Cardiac muscle cell (in vitro differentiated cells and primary cell): ENCODE measurements at regions not wholly inside any gene's neighbourhood (a gene's known extent, or its start where the extent isn't known, plus 50 kb on each side); places are given as distances from the start of the nearest gene placed in this dataset.
A peak's percentile ranks its signal among the peaks of the same experiment; 100 is the strongest.

Source experiments
- DNase-seq, 2 donors: peaks; one replicate each; pipeline versions ENCODE4 v3.0.0 to v3.0.0-alpha.2; 2010 to 2017; ENCODE audit warnings: low read depth in 1 of 2, low spot score in 1 of 2
- H3K27ac ChIP-seq: fragments of 200-600 bp; sonication (generic); 2 replicates; pipeline ENCODE4 v1.5.1; 2016
- H3K27me3 ChIP-seq: fragments of 200-600 bp; sonication (generic); 2 replicates; pipeline ENCODE4 v1.6.0; 2016; ENCODE audit warnings: control low read depth
- H3K36me3 ChIP-seq: fragments of 200-600 bp; sonication (generic); 2 replicates; pipeline ENCODE4 v1.5.1; 2016; ENCODE audit warnings: control low read depth
- H3K4me1 ChIP-seq: fragments of 200-600 bp; sonication (generic); 2 replicates; pipeline ENCODE4 v1.8.1; 2017; ENCODE audit warnings: low read depth, mild to moderate bottlenecking, mixed run types
- H3K4me3 ChIP-seq: fragments of 200-600 bp; sonication (generic); 2 replicates; pipeline ENCODE4 v1.5.1; 2016; ENCODE audit warnings: mild to moderate bottlenecking
- H3K9me3 ChIP-seq: fragments of 200-600 bp; sonication (generic); 2 replicates; pipeline ENCODE4 v1.5.1; 2017; ENCODE audit warnings: low read depth, mild to moderate bottlenecking, control low read depth
- TF ChIP-seq, protein P1 (sequence below): IDR thresholded peaks from 2 replicates; pipeline ENCODE4 v1.5.1; 2012; ENCODE audit warnings: low read depth, mild to moderate bottlenecking, low read length

DNA sequence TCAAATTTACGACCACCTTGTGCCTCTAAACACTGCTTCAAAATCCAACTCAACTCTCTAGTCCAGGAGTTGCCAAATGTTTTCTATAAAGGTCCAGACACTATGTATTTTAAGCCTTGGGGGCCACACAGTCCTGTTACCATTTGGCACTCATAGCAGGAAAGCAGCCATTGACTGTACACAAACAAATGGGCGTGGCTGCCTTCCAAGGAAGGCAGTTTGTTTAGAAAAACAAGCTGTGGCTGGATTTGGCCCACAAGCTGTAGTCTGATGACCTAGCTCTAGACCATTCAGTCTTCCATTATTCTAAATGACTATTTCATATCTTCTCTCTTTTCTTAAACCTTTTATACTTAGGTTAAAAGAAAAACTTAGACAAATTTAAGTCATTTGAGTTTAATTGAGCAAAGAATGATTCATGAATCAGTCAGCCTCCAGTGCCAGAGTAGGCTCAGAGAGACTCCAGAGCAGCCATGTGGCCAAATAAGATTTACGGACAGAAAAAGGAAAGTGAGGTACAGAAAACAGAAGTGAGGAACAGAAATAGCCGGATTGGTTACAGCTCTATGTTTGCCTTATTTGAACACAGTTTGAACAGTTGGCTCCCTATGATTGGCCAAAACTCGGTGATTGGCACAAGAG is 825.8 kb upstream of the LCORL start:
- no peaks in the 10 kb centered on the region for H3K4me1 ChIP-seq
- no peak overlapping the region for H3K4me3 ChIP-seq
- TF ChIP-seq, protein P1, sequence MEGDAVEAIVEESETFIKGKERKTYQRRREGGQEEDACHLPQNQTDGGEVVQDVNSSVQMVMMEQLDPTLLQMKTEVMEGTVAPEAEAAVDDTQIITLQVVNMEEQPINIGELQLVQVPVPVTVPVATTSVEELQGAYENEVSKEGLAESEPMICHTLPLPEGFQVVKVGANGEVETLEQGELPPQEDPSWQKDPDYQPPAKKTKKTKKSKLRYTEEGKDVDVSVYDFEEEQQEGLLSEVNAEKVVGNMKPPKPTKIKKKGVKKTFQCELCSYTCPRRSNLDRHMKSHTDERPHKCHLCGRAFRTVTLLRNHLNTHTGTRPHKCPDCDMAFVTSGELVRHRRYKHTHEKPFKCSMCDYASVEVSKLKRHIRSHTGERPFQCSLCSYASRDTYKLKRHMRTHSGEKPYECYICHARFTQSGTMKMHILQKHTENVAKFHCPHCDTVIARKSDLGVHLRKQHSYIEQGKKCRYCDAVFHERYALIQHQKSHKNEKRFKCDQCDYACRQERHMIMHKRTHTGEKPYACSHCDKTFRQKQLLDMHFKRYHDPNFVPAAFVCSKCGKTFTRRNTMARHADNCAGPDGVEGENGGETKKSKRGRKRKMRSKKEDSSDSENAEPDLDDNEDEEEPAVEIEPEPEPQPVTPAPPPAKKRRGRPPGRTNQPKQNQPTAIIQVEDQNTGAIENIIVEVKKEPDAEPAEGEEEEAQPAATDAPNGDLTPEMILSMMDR: no peak
- no peak for DNase-seq
- no peak overlapping the region for H3K27ac ChIP-seq
- no peaks in the 10 kb centered on the region for H3K36me3 ChIP-seq
- no peaks in the 10 kb centered on the region for H3K9me3 ChIP-seq
- H3K27me3 ChIP-seq: peaks cover 3% of the 10 kb centered on the region

- Histone ChIP-seq H3K36me3 (no peaks in the 10 kb centered on the region), H3K27ac (no peak overlapping the region), H3K4me1 (no peaks in the 10 kb centered on the region), H3K27me3 (no peaks in the 10 kb centered on the region), H3K9me3 (no peaks in the 10 kb centered on the region), H3K4me3 (no peak overlapping the region)
- DNase-seq: no peak
- TF ChIP-seq, protein P1: no peak
Observed at GRCh38 chr4:18846313-18846712, 824.8 kb upstream of the LCORL start.

DNA sequence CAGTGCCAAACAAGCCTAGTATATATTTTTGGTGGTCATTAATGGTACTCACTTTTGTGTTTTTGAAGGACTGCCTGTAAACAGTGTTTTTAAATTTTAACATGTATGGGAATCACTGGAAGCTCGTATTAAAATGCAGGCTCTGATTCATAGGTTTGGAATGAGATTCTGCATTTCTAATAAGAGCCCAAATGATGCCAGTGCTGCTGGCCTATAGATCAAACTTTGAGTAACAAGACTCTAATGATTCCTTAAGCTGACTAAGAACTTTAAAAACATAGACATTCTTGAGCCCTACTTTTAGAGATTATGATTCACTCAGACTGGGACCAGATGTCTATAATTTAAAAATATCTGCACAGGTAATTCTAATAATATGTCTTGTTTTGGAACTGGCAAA is 823.2 kb upstream of the LCORL start:
- no peak overlapping the region for H3K4me3 ChIP-seq
- TF ChIP-seq, protein P1: no peak
- H3K9me3 ChIP-seq: no peaks in the 10 kb centered on the region
- no peak for DNase-seq
- H3K36me3 ChIP-seq: no peaks in the 10 kb centered on the region
- H3K27ac ChIP-seq: no peak overlapping the region
- H3K4me1 ChIP-seq: no peaks in the 10 kb centered on the region
- H3K27me3 ChIP-seq: no peaks in the 10 kb centered on the region

GRCh38 chr4:18842431-18842830 is 820.9 kb upstream of the LCORL start:
- DNase-seq: no peak
- Histone ChIP-seq H3K27ac (no peak overlapping the region), H3K27me3 (no peaks in the 10 kb centered on the region), H3K4me3 (no peak overlapping the region), H3K36me3 (no peaks in the 10 kb centered on the region), H3K4me1 (no peaks in the 10 kb centered on the region), H3K9me3 (no peaks in the 10 kb centered on the region)
- TF ChIP-seq, protein P1: no peak

DNA sequence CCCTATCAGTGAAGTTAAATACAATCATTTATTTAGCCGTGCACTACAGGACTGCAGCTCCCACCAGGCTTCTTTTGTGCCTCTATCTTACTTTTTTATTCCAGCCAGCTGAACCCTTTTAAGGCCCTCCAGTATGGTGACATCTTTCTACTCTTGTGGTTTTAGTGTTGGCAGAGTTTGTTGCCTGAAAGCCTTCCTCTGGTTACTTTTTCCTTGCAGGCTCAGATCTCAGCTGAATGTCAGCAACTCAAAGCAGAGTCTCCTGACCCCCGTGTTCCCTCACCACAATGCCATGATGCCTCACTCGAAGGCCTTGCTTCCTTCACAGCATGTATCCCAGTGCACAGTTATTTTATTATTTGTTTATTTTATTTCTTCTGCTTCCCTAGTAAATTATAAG is 818.9 kb upstream of the LCORL start:
- Histone ChIP-seq H3K36me3 (no peaks in the 10 kb centered on the region), H3K27ac (no peak overlapping the region), H3K9me3 (no peaks in the 10 kb centered on the region), H3K4me1 (no peaks in the 10 kb centered on the region), H3K4me3 (no peak overlapping the region), H3K27me3 (no peaks in the 10 kb centered on the region)
- TF ChIP-seq, protein P1: no peak
- DNase-seq: peak in 1 of 2 donors; percentile 0
